H1 (cell line): ENCODE measurements at regions not wholly inside any gene's neighbourhood (a gene's known extent, or its start where the extent isn't known, plus 50 kb on each side); places are given as distances from the start of the nearest gene placed in this dataset.

Source experiments
- ASH2L ChIP-seq: fragments of 200-600, 300-600 bp; sonication (generic); IDR thresholded peaks from one replicate; pipeline ENCODE4 v1.7.1; 2017; ENCODE audit warnings: low read length
- CBX5 ChIP-seq: fragments of 300-800, 300-1000 bp; sonication (generic); IDR thresholded peaks from 2 replicates; pipeline ENCODE4 v1.7.1; 2016; ENCODE audit warnings: antibody characterized with exemption, low read length, low read depth
- CBX8 ChIP-seq: fragments of 300-800, 300-1000 bp; sonication (generic); IDR thresholded peaks from 2 replicates; pipeline ENCODE4 v1.7.1; 2016; ENCODE audit warnings: low read depth, low read length, borderline replicate concordance
- EGR1 ChIP-seq: IDR thresholded peaks from 2 replicates; pipeline ENCODE4 v1.6.1; 2011; ENCODE audit warnings: low read depth, low read length, borderline replicate concordance
- HDAC2 ChIP-seq, 2 experiments: fragments of 300-600 bp in 1 of 2; sonication (generic) in 1 of 2; IDR thresholded peaks; 2 replicates each; pipeline ENCODE4 v1.6.1; 2011 to 2012; ENCODE audit warnings: low read depth in 2 of 2, low read length in 2 of 2, mild to moderate bottlenecking in 2 of 2, moderate library complexity in 2 of 2, borderline replicate concordance in 1 of 2, inconsistent platforms in 1 of 2
- SP1 ChIP-seq: IDR thresholded peaks from 2 replicates; pipeline ENCODE4 v1.6.1; 2011; ENCODE audit warnings: low read depth, low read length

DNA sequence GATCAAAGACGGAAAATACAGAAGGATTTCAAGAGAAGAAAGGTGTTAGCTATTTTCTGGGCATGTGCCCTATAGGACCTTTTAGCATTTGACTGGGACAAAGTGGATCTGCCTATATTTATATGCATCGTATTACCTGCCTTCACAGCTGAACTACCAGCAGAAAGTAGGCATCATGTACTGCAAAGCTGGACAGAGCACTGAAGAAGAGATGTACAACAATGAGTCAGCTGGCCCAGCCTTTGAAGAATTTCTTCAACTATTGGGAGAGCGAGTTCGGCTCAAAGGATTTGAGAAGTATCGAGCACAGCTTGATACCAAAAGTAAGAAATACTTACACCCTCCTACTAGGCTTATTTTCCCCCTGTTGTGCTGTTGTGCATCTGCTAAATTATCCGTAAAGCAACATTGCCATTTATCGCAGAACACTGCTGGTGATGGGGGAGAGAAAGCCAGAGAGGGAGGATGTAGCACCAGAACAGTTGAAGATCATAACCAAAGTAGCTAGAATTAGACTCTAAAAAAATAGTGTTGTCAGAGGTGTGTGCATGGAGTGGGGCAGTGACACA lies 282.0 kb upstream of the RGS6 start (continued):
- no peak for TF ChIP-seq EGR1
- no peak for TF ChIP-seq SP1
- no peak for TF ChIP-seq CBX8
- no peak for TF ChIP-seq CBX5
- no peak for TF ChIP-seq ASH2L
- TF ChIP-seq HDAC2 (IDR thresholded peaks at IDR 0.05; ENCODE audit: borderline replicate concordance in 1 of 2, low read depth in 2 of 2, low read length in 2 of 2), result no peak
